ENCODE measurements at regions not wholly inside any gene's neighbourhood (a gene's known extent, or its start where the extent isn't known, plus 50 kb on each side); places are given as distances from the start of the nearest gene placed in this dataset.

DNA sequence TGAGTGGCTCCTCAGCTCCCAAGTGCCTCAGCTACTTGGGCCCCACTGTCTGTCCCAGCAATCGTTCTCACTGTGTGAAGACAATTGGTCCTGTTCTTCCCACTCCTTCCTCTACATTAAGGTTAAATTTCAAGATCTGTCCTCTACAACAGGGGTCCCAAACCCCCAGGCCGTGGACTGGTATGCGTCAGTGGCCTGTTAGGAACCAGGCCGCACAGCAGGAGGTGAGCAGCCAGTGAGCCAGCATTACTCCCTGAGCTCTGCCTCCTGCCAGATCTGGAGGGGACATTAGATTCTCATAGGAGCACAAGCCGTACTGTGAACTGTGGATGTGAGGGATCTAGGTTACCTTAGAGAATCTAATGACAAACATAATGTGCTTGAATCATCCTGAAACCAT is 376.9 kb upstream of the FZD8 start:
- no peak overlapping the region for H3K4me3 Mint-ChIP-seq
- Histone ChIP-seq H3K27me3 (ENCODE audit: control insufficient read depth, insufficient read depth, low read length) (no peaks in the 10 kb centered on the region), H3K9me3 (ENCODE audit: control insufficient read depth, insufficient read depth, low read length) (no peaks in the 10 kb centered on the region), H3K4me1 (ENCODE audit: control insufficient read depth, insufficient read depth, low read length) (no peaks in the 10 kb centered on the region), H3K36me3 (ENCODE audit: control insufficient read depth, insufficient read depth, low read length) (no peaks in the 10 kb centered on the region), H3K27ac (ENCODE audit: low read length) (no peak overlapping the region), H3K4me3 (ENCODE audit: low read length) (no peak overlapping the region)
- H3K9me3 Mint-ChIP-seq, result peaks cover 5 to 6% of the 10 kb centered on the region in 2 donors
- DNase-seq (no peak), ATAC-seq (no peak)
- no peaks in the 10 kb centered on the region for H3K27me3 Mint-ChIP-seq (ENCODE audit: low read depth in 2 of 2)
- H3K27ac Mint-ChIP-seq, result no peak overlapping the region
- TF ChIP-seq, protein P1, sequence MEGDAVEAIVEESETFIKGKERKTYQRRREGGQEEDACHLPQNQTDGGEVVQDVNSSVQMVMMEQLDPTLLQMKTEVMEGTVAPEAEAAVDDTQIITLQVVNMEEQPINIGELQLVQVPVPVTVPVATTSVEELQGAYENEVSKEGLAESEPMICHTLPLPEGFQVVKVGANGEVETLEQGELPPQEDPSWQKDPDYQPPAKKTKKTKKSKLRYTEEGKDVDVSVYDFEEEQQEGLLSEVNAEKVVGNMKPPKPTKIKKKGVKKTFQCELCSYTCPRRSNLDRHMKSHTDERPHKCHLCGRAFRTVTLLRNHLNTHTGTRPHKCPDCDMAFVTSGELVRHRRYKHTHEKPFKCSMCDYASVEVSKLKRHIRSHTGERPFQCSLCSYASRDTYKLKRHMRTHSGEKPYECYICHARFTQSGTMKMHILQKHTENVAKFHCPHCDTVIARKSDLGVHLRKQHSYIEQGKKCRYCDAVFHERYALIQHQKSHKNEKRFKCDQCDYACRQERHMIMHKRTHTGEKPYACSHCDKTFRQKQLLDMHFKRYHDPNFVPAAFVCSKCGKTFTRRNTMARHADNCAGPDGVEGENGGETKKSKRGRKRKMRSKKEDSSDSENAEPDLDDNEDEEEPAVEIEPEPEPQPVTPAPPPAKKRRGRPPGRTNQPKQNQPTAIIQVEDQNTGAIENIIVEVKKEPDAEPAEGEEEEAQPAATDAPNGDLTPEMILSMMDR (IDR thresholded peaks at IDR 0.05), result no peak
- no peaks in the 10 kb centered on the region for H3K4me1 Mint-ChIP-seq
- no peaks in the 10 kb centered on the region for H3K36me3 Mint-ChIP-seq
- WGBS (ENCODE audit: insufficient coverage), result 90% methylated on average over 4 of the region's 5 CpGs
- intact Hi-C loops (cut with micrococcal nuclease), result no loop called here

DNA sequence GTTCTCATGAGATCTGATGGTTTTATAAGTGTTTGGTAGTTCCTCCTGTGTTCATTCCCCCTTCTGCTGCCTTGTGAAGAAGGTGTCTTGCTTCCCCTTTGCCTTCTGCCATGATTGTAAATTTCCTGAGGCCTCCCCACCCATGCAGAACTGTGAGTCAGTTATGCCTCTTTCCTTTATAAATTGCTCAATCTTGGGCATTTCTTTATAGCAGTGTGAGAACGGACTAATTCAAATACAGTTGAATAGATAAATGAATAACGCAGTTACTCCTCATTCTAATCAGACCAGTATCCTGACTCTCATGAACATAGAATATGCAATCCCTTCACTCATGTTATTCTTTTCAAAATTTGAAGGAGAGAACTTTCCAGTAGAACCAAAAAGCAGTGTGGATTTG is 375.0 kb upstream of the FZD8 start:
- no peaks in the 10 kb centered on the region for H3K27me3 ChIP-seq (ENCODE audit: control insufficient read depth, insufficient read depth, low read length)
- H3K4me3 ChIP-seq (ENCODE audit: low read length), result no peak overlapping the region
- TF ChIP-seq, protein P1 (IDR thresholded peaks at IDR 0.05), result no peak
- no peaks in the 10 kb centered on the region for H3K27me3 Mint-ChIP-seq (ENCODE audit: low read depth in 2 of 2)
- no peak overlapping the region for H3K4me3 Mint-ChIP-seq
- WGBS (ENCODE audit: insufficient coverage), result 100% methylated on average over 2 of the region's 2 CpGs
- no peaks in the 10 kb centered on the region for H3K36me3 Mint-ChIP-seq
- no peaks in the 10 kb centered on the region for H3K4me1 ChIP-seq (ENCODE audit: control insufficient read depth, insufficient read depth, low read length)
- intact Hi-C loops (cut with micrococcal nuclease), result no loop called here
- H3K4me1 Mint-ChIP-seq, result no peaks in the 10 kb centered on the region
- H3K27ac Mint-ChIP-seq, result no peak overlapping the region
- no peaks in the 10 kb centered on the region for H3K9me3 ChIP-seq (ENCODE audit: control insufficient read depth, insufficient read depth, low read length)
- DNase-seq (no peak), ATAC-seq (no peak)
- H3K27ac ChIP-seq (ENCODE audit: low read length), result no peak overlapping the region
- H3K36me3 ChIP-seq (ENCODE audit: control insufficient read depth, insufficient read depth, low read length), result no peaks in the 10 kb centered on the region
- peaks cover 2 to 10% of the 10 kb centered on the region in 2 donors for H3K9me3 Mint-ChIP-seq

DNA sequence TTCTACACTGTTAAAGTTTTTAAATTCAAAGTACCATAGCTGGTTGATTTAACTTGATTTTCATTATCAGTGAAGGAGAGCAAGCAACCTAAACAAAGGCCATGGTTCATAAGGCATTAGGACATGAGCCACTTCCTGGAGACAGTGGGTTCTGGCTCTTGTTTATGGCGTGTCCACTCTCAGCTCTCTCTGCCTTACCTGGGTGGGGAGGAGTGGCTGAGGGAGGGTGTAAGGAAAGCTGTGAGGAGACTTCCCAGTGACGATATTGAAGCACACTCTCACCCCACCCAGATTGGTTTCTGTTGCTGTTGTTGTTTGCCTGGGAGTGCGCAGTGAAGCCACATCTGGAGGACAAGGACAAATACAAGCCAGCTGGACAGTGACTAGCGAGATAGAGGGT is 365.3 kb upstream of the FZD8 start:
- H3K4me1 ChIP-seq (ENCODE audit: control insufficient read depth, insufficient read depth, low read length), result no peaks in the 10 kb centered on the region
- no peak overlapping the region for H3K4me3 ChIP-seq (ENCODE audit: low read length)
- no peaks in the 10 kb centered on the region for H3K27me3 Mint-ChIP-seq (ENCODE audit: low read depth in 2 of 2)
- H3K27me3 ChIP-seq (ENCODE audit: control insufficient read depth, insufficient read depth, low read length), result no peaks in the 10 kb centered on the region
- no peaks in the 10 kb centered on the region for H3K9me3 ChIP-seq (ENCODE audit: control insufficient read depth, insufficient read depth, low read length)
- DNase-seq (no peak), ATAC-seq (no peak)
- 90% methylated on average over 2 of the region's 4 CpGs for WGBS (ENCODE audit: insufficient coverage)
- TF ChIP-seq, protein P1 (IDR thresholded peaks at IDR 0.05), result no peak
- no peak overlapping the region for H3K27ac Mint-ChIP-seq
- no peak overlapping the region for H3K4me3 Mint-ChIP-seq
- peaks cover 3% of the 10 kb centered on the region in 2 donors for H3K9me3 Mint-ChIP-seq
- H3K4me1 Mint-ChIP-seq, result no peaks in the 10 kb centered on the region
- H3K36me3 ChIP-seq (ENCODE audit: control insufficient read depth, insufficient read depth, low read length), result no peaks in the 10 kb centered on the region
- intact Hi-C loops (cut with micrococcal nuclease), result no loop called here
- H3K36me3 Mint-ChIP-seq, result no peaks in the 10 kb centered on the region
- no peak overlapping the region for H3K27ac ChIP-seq (ENCODE audit: low read length)

DNA sequence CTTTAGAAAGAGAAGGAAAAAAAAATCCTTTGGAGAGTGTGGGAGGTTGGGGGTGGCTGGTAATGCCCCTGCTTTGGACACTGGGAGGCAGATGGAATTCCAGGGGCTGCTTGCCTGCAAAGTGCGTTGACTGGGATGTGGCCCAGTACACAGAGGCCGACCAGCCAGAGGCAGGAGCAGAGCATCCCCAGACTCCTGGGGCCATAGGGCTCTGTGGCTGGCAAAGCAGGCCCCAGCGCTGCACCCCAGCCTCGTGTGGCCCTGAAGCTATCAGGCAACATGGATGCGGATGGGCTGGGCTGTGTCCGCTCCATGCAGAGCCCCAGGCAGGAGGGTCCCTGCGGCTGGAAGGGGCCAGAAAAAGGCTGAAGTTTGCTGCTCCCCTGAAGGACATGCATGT is 361.6 kb upstream of the FZD8 start:
- peaks cover 2 to 3% of the 10 kb centered on the region in 2 donors for H3K9me3 Mint-ChIP-seq
- no peaks in the 10 kb centered on the region for H3K4me1 Mint-ChIP-seq
- ATAC-seq, result no peak
- H3K36me3 Mint-ChIP-seq, result no peaks in the 10 kb centered on the region
- TF ChIP-seq, protein P1 (IDR thresholded peaks at IDR 0.05), result no peak
- no peaks in the 10 kb centered on the region for H3K27me3 ChIP-seq (ENCODE audit: control insufficient read depth, insufficient read depth, low read length)
- no peak overlapping the region for H3K27ac ChIP-seq (ENCODE audit: low read length)
- H3K36me3 ChIP-seq (ENCODE audit: control insufficient read depth, insufficient read depth, low read length), result no peaks in the 10 kb centered on the region
- H3K4me1 ChIP-seq (ENCODE audit: control insufficient read depth, insufficient read depth, low read length), result no peaks in the 10 kb centered on the region
- H3K27ac Mint-ChIP-seq, result no peak overlapping the region
- intact Hi-C loops (cut with micrococcal nuclease), result no loop called here
- no peaks in the 10 kb centered on the region for H3K9me3 ChIP-seq (ENCODE audit: control insufficient read depth, insufficient read depth, low read length)
- no peak overlapping the region for H3K4me3 Mint-ChIP-seq
- DNase-seq, result no peak
- no peak overlapping the region for H3K4me3 ChIP-seq (ENCODE audit: low read length)
- 91% methylated on average over 7 of the region's 7 CpGs for WGBS (ENCODE audit: insufficient coverage)
- H3K27me3 Mint-ChIP-seq (ENCODE audit: low read depth in 2 of 2), result no peaks in the 10 kb centered on the region

Data from natural killer cell (primary cell).